ENCODE measurements at regions not wholly inside any gene's neighbourhood (a gene's known extent, or its start where the extent isn't known, plus 50 kb on each side); places are given as distances from the start of the nearest gene placed in this dataset.
A peak's percentile ranks its signal among the peaks of the same experiment; 100 is the strongest.

DNA sequence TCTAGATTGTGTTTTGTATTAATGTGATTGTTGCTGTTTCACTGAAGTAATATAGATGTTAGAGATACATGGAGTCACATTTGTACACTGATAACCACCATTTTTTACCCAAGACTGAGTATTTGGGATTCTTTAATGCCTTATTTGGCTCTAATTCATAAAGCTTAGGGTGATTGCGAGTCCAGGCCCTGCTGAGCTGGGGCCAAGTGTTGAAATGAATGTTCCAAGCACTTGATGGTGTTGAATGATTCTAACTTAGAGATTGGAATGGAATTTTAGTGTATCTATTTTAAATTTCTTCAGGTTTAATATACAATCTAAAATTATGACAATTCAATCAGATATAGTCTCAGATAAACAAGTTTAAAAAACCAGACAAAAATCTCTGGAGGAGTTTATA is 329.4 kb upstream of the SLC35B3 start:
- no peak for DNase-seq

DNA sequence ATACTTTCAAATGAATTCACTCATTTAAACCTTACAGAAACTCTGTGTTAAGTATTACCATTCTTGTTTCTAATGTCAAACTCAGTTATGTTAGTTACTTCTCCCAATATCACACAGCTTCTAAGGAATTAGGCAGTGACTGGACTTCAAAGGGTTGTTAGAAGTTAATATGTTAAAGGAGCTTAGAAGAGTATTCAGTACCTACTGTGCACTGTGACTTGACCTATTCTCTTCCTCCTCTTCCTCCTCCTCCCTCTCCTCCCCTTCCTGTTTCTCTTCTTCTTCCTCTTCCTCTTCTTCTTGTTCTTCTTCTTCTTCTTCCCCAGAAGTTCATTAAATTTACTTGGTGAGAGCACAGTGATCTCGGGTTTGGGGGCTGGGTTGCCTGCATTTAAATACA is 325.6 kb upstream of the SLC35B3 start:
- DNase-seq: no peak

DNA sequence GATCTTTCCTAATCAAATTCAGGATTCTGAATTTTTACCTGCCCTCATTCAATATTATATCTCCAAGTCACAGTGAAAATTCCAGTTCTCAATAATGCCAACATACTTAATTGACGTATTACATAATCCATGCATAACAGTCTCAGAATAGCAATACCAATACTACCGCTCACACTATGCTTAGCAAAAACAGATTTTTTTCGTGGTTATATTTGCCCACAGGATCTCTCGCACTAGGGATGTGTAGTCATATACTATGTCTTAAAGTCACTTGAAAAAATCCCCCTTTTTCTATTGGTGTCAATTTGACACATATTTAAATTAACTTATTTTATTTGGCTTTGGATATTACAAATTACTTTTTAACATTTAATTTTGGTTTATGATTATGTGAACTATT is 323.1 kb upstream of the SLC35B3 start:
- no peak for DNase-seq

DNA sequence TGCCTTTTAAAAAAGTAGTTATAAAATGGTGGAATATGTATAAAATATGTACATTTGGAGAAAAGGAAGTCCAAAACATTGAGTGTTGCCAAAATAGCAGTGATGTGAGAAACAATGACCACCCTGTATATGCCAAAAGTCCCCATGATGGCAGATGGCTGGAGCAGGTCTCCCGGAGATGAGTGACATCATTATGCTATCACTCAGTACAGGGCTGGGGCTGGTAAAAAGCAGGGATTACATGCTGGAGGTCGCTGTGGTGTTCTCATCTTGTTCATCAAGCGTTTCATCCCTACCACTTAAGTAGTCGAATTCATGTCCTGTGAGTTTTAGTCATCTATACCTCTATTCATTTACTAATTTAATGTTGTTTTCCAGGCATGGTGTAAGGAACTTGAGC is 315.3 kb upstream of the SLC35B3 start:
- DNase-seq: no peak

DNA sequence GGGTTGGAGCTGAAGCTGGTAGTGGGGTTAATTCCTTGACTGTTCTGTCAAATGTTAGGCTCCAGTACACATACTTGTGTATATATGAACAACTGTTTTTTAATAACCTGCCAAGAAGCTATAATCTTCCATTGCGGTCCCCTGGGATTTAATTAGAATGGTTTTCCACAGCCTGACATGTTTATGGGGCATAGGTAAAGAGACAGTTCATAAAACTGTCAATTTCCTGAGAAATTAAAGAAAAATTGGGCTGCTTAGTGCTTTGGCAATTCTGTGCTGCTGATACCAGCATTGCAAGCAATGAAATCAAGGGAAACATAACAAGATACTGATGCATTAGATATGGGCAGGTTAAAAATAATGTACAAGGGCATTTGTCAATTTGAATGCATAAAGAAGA is 314.1 kb upstream of the SLC35B3 start:
- DNase-seq: no peak

DNA sequence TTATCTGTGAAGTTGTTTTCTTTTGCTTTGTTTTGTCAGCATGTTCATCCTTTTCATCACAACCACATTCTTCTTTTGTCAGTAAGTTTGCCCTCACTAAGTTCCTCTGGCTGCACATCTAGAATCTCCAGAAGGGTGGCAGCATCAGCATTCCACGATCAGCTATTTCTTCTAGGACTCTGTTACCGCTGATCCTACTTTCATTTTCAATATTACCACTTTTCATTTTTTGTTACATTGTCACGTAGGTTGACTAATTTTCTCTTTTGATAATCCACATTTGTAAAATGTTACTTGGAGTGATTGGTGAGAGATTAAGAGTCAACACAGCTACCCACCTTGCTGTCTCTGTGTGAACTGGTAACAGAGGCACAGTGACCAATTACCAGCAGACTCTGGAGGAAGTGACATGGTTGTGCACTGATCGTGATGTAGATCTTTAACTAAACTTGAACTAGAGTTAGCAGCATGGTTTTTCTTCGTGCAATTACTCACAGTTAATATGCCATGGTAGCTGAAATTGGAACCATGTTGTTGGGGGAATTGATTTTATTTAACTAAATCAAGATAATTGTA is 307.9 kb upstream of the SLC35B3 start:
- no peak for DNase-seq

DNA sequence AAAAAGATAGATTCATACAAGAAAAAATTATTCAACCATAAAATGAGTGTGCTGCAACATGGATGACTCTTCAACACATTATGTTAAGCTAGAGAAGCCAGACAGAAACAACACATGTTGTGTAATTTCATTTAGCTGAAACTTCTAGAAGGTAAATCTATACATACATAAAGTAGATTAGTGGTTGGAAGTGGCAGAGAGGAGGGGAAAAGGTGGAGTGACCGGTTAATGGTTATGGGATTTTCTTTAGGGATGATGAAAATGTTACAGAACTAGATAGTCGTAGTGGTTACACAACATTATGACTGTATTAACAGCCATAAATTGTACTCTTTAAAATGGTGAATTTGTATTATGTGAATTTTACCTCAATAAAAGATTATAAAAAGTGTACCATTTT is 304.1 kb upstream of the SLC35B3 start:
- DNase-seq: no peak

DNA sequence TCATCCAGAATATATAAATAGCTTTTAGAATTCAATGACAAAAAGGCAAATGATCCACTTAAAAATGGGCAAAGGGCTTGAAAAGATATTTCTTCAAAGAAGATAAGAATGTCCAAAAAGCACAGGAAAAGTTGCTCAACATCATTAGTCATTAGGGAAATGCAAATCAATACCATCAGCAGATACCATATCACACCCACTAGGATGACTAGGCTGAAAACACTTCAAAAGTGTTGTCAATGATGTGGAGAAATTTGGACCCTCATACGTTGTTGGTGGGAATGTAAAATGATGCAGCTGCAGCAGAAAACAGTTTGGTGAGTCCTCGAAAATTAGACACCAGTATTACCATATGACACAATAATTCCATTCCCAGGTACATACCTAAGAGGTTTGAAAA is 303.6 kb upstream of the SLC35B3 start:
- DNase-seq: no peak

DNA sequence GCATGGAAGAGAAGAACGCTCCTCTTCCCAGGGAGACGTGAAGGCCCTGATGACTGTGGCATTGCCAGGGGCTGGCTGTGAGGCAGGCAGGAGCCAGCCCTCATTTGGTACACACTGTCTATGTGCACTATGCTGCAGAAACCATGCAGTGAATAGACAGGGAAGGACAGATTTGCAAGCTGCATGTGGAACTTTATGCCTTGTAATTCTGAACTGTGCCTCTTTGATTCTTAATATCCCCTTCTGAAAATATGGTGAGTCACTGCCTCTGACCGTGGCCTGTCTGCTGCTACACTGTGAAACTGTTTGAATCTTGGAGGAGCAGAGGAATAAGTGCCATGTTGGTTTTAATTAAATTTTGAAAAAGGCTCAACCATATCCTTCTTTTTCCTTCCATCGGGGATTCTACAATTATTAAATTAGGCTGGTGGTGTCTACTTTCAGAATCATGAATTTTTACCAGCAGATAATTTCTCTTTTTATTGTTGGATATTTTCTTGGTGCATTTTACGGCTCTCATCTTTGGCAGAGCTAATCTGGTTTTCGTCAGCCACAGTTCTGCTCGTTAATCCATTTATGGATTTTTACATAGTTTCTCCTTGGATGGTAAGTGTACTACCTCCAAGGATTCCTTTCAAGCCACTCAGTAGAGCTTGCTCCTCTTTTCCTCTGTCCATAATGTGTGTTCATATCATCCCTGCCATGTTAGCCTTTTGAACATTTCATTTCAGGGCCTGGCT is 301.0 kb upstream of the SLC35B3 start:
- no peak for DNase-seq

DNA sequence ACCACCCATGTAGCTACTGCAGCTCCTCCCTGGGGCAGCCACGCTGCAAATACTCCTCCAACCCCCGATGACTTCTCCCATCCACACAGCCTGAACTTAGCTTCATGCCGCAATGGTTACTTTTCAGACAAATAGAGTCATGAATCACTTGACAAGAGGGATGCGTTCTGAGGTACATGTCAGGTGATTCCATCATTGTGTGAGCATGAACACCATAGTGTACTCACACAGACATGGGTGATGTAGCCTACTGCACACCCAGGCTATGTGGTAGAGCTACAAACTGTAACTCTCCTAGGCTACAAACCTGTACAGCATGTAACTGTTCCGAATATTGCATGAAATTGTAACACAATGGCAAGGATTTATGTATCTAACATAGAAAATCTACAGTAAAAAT is 298.5 kb upstream of the SLC35B3 start:
- no peak for DNase-seq

DNA sequence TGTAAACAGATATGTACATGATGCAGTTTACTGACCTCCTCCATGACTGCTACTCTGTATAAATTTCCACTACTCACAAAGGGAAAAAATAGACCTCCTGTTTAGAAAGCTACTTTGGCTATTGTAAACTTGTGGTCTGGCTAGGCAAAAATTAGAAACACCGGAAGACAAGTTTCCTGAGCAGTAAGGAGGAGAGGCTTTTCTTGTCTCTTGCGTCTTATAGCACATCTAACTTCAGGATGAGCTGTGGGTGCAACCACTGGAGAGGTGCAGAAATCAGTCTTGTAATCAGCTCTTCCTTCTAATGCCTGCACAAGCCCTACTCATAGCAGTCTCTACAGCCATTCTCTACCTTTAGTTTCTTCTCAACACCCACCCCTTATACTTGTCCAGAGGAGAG is 296.5 kb upstream of the SLC35B3 start:
- no peak for DNase-seq

DNA sequence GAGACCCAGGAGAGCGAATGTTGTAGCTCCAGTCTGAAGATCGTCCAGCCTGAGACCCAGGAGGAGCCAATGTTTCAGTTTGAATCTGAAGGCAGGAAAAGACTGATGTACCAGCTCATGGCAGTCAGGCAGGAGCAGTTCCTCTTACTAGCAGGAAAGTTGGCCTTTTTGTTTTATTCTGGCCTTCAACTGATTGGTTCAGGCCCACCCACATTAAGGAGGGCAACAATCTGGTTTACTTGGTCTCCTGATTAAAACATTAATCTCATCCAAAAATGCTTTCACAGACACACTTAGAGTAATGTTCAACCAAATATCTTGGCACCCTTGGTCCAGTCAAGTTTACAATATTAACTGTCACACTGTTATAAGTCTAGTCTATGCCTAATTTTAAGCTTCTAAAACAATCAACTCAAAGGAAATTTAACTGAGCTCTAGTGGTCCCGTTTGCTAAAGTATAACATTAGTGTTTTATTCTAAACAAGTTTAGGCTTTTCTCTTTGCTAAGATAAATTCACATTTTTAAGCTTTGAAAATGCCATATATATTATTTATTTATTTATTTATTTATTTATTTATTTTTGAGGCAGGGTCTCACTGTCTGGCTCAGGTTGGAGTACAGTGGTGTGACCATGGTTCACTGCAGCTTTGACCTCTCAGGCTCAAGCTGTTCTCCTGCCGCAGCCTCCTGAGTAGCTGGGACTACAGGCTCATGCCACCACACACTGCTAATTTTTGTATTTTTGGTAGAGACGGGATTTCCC is 275.5 kb upstream of the SLC35B3 start:
- no peak for DNase-seq

DNA sequence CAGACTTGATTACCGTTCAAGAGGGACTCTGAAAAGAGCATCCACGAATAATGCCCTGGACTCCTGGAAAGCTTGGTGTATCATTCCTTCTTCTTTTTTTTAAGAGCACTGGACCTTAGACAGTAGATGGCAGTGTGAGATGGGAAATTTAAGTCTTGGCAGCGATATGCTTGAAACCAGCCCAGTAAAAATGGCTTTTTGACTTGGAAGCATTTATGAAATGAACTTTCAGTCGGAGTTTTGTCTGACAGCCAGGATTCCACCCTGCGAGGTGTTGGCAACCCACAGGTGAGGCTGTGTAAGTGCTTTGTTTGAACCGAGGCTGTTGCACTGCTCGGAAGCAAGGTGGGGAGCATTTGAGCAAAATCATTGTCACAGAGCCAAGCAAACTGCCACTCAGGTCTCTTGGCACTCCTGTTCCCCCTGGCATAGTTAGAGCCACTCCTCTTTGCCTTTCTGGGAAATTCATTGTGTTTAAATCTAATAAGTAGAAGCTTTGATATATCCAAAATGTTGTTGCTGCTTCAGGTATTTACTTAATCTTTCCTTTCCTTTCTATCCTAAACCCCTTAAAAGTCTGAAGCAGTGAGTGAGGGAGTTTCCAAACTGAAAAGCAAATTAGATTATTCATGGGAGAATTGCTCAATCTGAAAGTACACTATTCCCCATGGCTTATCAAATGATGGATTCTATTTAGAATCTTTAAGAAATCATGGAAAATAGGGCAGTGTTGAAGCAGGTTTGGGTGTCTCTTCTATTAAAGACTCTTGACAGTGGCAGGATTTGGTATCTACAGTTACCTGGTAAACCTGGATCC is 272.8 kb upstream of the SLC35B3 start:
- peak; percentile 12 for DNase-seq

DNA sequence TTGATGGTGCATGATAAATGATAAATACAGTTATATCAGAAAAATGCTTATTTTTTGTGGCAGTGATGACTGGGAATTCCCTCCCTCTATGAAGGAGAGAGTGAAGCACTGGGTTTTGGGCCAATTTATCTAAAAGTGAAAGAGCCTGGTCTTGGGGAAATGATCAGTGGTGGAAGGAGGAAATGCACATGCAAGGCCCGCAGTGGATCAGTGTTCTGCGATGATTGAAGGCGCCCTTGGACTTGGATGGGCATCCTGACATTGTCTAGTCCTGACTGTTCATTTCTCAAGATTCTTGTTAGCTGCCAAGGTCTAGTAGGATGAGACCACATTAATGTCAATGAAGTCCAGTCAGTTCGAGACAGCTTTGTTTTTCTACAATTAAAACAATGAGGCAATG is 272.0 kb upstream of the SLC35B3 start:
- no peak for DNase-seq

DNA sequence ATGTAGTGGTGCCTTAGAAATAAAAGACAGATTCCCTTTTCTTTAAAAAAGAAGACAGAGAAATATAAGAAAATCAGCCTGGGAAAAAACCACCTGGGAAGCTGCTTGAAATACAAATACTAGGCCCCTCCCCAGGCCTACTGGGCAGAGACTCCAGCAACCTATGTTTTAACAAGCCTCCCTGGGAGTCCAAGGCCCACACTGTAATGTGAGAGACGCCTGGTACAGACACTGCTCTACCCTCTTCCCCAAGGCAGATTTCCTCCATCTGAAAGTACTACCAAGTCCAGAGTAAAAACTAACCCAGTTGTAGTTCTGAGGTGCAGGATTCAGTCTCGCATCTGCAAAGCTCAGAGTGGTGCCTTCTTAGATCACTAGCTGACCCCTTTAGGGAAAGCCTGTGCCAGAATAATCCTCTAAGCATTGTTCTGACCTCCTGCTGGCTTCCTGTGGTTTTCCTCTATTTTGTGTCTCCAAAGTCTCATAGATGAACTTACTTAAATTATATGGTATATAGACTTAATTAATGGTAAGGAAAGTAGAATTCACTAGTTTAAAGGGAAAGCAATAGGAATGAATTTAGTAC is 270.2 kb upstream of the SLC35B3 start:
- no peak for DNase-seq

DNA sequence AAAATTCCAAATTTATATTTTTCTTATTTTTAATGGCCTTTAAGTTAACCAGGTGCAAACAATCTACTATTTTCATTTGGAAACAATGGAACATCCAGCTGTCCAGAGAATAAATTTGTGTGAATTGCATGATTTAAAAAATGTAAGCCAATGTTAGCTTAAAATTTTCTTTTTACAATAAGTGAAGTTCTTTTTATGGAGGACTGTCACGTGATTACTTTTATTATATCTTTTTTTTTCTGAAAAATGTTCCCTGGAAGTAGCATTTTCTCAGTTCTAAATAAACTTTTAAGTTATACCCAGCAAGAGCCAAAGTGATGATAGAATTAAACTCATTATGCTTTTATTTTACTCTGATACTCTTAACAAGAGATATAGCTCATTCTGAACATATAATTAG is 267.7 kb upstream of the SLC35B3 start:
- DNase-seq: no peak

DNA sequence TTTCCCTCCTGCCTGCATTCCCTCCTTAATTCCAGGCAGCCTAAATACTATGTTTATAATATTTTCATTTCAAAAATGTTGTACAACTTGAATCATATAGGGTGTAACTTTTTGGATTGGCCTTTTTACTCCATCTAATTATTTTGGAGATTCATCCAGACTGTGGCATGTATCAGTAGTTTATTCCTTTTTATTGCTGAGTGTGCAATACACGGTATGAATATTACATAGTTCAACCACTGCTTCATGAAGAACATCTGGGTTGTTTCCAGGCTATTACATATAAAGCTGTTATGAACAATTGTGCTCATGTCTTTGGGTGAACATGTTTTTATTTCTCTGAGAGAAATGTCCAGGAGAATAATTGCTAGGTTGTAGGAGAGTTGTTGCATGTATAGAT is 253.5 kb upstream of the SLC35B3 start:
- DNase-seq: no peak

DNA sequence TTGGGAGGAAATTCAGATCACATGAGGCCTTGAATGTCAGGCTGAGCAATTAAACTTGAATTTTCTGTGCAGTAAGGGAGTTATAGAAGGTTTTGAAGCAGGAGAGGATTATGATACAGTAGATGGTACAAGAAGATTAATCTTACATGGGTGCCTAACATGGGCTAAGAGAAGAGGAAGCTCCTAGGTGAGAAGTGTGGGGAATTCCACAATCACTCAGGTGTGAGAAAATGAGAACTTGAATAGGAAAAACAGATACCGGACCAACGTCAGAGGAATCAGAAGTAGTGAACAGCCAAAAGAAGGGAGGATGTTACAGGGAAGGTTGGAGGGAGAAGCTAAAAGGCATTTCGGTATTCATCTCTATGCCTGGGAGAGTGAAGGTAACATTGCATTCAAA is 250.7 kb upstream of the SLC35B3 start:
- no peak for DNase-seq

DNA sequence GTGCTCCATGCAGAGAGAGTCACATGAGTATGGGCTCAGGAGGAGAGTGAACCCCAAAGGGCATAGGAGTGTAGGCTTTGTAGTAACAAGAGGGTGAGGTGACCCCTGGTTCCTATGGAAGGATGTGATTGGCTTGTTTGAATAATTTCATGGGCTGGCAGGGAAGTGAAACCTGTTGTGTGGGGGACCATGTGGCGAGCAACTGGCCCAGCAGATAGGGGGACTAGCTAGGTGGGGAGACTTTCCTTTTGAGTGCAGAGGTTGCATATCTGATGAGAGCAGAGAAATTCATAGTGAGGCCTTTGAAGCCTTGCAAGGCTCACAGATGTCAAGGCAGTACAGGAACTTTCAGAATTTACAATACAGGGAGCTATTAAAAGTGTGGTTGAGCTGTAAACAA is 247.9 kb upstream of the SLC35B3 start:
- DNase-seq: no peak

DNA sequence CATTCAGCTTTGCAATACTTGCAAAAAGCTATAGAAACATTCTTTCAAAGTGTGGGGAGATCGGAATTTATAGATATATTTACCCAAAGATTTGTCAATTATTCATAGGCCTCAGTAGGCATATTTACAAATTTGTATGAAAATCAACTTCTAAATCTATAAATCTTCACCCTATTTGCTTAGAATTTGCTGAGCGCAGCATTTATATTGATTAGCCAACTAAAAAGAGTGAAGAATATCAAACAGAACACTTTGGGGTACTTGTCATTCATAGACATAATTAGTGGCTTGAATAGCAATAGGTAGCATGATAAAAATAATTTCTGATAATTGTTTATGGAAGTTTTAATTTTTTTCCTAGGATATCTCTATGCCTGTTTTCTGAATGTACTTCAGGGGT is 244.5 kb upstream of the SLC35B3 start:
- no peak for DNase-seq

DNA sequence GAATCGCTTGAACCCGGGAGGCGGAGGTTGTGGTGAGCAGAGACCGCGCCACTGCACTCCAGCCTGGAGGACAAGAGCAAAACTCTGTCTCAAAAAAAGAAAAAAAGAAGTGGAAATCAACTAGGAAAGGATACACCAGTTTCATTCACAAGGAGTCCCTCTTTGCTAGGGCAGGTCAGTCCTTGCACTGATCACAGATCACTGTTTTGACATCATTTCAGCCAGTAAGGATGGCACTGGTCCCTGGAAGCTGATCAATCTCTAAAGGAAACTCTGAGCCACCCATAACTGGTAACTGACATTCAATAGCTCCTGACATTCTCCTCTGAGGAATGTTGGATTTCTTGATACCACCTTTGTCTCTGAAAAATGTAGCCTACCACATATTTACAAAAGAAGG is 243.1 kb upstream of the SLC35B3 start:
- DNase-seq: no peak

DNA sequence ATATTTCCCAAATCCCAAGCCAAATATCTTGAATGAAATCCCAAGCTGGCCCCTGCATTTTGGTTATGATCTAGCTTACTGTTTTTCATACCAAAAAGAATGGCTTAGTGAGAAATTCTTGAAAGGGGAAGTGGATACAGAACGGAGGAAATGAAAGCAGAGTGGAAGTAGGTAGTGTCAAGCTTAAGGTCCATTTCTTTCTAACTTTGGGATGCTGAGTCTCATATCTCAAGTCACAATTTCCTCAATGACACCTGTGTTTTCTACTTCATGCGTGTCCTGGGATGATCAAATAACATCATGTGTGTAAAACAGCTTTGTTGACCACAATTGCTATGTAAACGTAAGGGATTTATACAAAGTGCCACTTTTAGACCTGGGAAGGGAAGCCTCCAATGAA is 238.8 kb upstream of the SLC35B3 start:
- DNase-seq: no peak

DNA sequence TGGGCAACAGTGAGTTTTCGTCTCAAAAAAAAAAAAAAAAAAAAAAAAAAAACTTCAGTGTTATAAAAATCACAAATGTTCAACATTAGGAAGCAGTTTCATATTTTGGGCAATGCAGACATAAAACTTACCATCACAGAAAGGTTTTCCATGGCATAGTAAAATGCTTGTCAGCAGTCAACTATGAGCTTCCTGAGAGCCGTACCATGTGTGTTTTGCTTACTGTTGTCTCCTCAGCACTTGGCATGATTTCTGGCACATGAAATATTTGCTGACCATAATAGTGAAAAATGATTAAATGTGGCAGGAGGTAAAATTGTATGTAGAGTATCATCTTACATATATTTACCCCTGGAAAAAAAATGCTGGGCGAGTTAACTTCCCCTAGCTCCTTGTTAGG is 237.5 kb upstream of the SLC35B3 start:
- DNase-seq: no peak

All from NCI-H187 treated with DMSO at 0.1 percent for 48 hours (cell line).